Sigmoid colon (tissue), 6 donors: ENCODE measurements at regions not wholly inside any gene's neighbourhood (a gene's known extent, or its start where the extent isn't known, plus 50 kb on each side); places are given as distances from the start of the nearest gene placed in this dataset.

Experiments used
- DNase-seq: peaks from one replicate; pipeline ENCODE4 v3.0.0-alpha.2; 2019
- H3K27ac ChIP-seq, 4 donors: fragments of 200-600 bp; sonication (generic); one replicate each; pipeline ENCODE4 v1.5.1; 2016 to 2019; ENCODE audit warnings: mild to moderate bottlenecking in 1 of 4
- H3K27me3 ChIP-seq, 3 donors: fragments of 200-600 bp; sonication (generic); one replicate each; pipeline ENCODE4 v1.5.1; 2019; ENCODE audit warnings: mild to moderate bottlenecking in 1 of 3
- H3K36me3 ChIP-seq, 4 donors: fragments of 200-600 bp; sonication (generic); one replicate each; pipeline ENCODE4 v1.5.1; 2016 to 2019
- H3K4me1 ChIP-seq, 4 donors: fragments of 200-600 bp; sonication (generic); one replicate each; pipeline ENCODE4 v1.5.1; 2017 to 2019
- H3K4me3 ChIP-seq, 4 donors: fragments of 200-600 bp; sonication (generic); one replicate each; pipeline ENCODE4 v1.5.1; 2017 to 2019; ENCODE audit warnings: mild to moderate bottlenecking in 2 of 4, moderate library complexity in 1 of 4
- H3K9me3 ChIP-seq, 4 donors: fragments of 200-600 bp in 3 of 4; sonication (generic) in 3 of 4; one replicate each; pipeline versions ENCODE4 v1.5.1 to v1.6.1; 2013 to 2019
- EP300 ChIP-seq, 4 donors: sonication (generic); formaldehyde crosslinking; IDR thresholded peaks; one replicate each; pipeline ENCODE4 v1.6.1; 2017; ENCODE audit warnings: antibody characterized with exemption in 4 of 4
- POLR2A ChIP-seq, 2 donors: fragments of 450-650 bp; IDR thresholded peaks; one replicate each; pipeline ENCODE4 v1.6.1; 2016; ENCODE audit warnings: antibody characterized with exemption in 2 of 2, mild to moderate bottlenecking in 2 of 2, moderate library complexity in 2 of 2
- POLR2AphosphoS5 ChIP-seq, 4 donors: sonication (generic); formaldehyde crosslinking; IDR thresholded peaks; one replicate each; pipeline ENCODE4 v1.6.1; 2017; ENCODE audit warnings: antibody characterized with exemption in 4 of 4
- WGBS, 2 donors: extraction: QIAGEN DNeasy Blood & Tissue Kit; methylation state at CpG; one replicate each; pipeline ENCODE4 v1.1.7; 2013; 5-methylcytosine and 5-hydroxymethylcytosine counted together
- intact Hi-C: fragments of 100-400 bp; cut with DNase I; formaldehyde crosslinking; loops from one replicate; pipeline ENCODE4 v1.15.1; 2023
- small RNA-seq, 3 donors: library from RNA; depleted of rRNA; stranded (forward); fragments of <200 nt; gene quantifications; one replicate each; pipeline ENCODE3, GENCODE V24; 2016
- TF ChIP-seq, protein P1 (sequence below), 4 experiments: fragments of 450-650 bp in 3 of 4; fragments of 200-600 bp in 1 of 4; IDR thresholded peaks; one replicate each; pipeline ENCODE4 v1.5.1; 2016 to 2019; ENCODE audit warnings: antibody characterized with exemption in 4 of 4, mild to moderate bottlenecking in 3 of 4, moderate library complexity in 2 of 4
- donor health status: healthy with polysubstance abuse.
- donor health status: healthy.

DNA sequence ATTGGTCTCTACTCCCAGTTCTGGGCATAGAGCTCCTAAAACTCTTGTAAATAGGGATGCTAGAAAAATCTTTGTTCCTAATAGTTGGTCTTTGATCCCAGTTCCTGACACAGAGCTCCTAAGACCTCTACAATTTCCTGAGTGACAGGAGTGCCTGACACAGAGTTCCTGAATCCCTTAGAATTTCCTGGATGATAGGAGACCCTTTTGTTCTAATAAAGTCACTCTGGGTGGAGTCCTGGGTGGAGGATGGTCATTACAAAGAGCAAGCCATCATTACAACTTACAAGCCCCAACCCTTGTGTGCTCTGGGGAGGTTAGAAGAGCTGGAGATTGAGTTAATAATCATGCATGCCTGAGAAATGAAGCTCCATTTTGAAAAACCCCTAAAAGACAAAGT is 58.4 kb downstream of the ZZZ3 start:
- Histone ChIP-seq H3K27me3 (no peaks in the 10 kb centered on the region), H3K27ac (no peak overlapping the region), H3K4me3 (no peak overlapping the region), H3K4me1 (no peaks in the 10 kb centered on the region), H3K36me3 (peaks cover 0 to 28% (median 5%) of the 10 kb centered on the region in 4 donors), H3K9me3 (no peaks in the 10 kb centered on the region)
- no peak for TF ChIP-seq POLR2A (IDR thresholded peaks at IDR 0.05)
- no peak for TF ChIP-seq POLR2AphosphoS5 (IDR thresholded peaks at IDR 0.05)
- no peak for TF ChIP-seq EP300 (IDR thresholded peaks at IDR 0.05)
- TF ChIP-seq, protein P1, sequence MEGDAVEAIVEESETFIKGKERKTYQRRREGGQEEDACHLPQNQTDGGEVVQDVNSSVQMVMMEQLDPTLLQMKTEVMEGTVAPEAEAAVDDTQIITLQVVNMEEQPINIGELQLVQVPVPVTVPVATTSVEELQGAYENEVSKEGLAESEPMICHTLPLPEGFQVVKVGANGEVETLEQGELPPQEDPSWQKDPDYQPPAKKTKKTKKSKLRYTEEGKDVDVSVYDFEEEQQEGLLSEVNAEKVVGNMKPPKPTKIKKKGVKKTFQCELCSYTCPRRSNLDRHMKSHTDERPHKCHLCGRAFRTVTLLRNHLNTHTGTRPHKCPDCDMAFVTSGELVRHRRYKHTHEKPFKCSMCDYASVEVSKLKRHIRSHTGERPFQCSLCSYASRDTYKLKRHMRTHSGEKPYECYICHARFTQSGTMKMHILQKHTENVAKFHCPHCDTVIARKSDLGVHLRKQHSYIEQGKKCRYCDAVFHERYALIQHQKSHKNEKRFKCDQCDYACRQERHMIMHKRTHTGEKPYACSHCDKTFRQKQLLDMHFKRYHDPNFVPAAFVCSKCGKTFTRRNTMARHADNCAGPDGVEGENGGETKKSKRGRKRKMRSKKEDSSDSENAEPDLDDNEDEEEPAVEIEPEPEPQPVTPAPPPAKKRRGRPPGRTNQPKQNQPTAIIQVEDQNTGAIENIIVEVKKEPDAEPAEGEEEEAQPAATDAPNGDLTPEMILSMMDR (IDR thresholded peaks at IDR 0.05): no peak
- intact Hi-C loops: no loop called here
- no peak for DNase-seq

GRCh38 chr1:77623066-77623465 is 59.4 kb downstream of the ZZZ3 start:
- H3K4me1 ChIP-seq: no peaks in the 10 kb centered on the region
- intact Hi-C loops: no loop called here
- TF ChIP-seq EP300 (IDR thresholded peaks at IDR 0.05) (no peak), POLR2A (IDR thresholded peaks at IDR 0.05) (no peak), POLR2AphosphoS5 (IDR thresholded peaks at IDR 0.05) (no peak)
- TF ChIP-seq, protein P1 (IDR thresholded peaks at IDR 0.05): no peak
- peaks cover 0 to 28% (median 5%) of the 10 kb centered on the region in 4 donors for H3K36me3 ChIP-seq
- no peak overlapping the region for H3K4me3 ChIP-seq
- DNase-seq: no peak
- WGBS, 2 donors: 73 to 93% methylated on average over 2 of the region's 2 CpGs
- H3K27ac ChIP-seq: no peak overlapping the region
- no peaks in the 10 kb centered on the region for H3K9me3 ChIP-seq
- no peaks in the 10 kb centered on the region for H3K27me3 ChIP-seq

- intact Hi-C loops: no loop called here
- WGBS, 2 donors: 30 to 66% methylated on average over 3 of the region's 3 CpGs
These were observed 62.2 kb downstream of the ZZZ3 start for GRCh38 chr1:77620273-77620672.

GRCh38 chr1:77614037-77614436 is 68.4 kb downstream of the ZZZ3 start:
- WGBS, 2 donors: 96 to 97% methylated on average over 4 of the region's 4 CpGs
- no peak overlapping the region for H3K27ac ChIP-seq
- no peaks in the 10 kb centered on the region for H3K4me1 ChIP-seq
- DNase-seq: no peak
- no peak overlapping the region for H3K4me3 ChIP-seq
- no peaks in the 10 kb centered on the region for H3K27me3 ChIP-seq
- intact Hi-C loops: no loop called here
- peaks cover 0 to 7% (median 1%) of the 10 kb centered on the region in 4 donors for H3K9me3 ChIP-seq
- peaks cover 0 to 12% (median 0%) of the 10 kb centered on the region in 4 donors for H3K36me3 ChIP-seq
- TF ChIP-seq POLR2AphosphoS5 (IDR thresholded peaks at IDR 0.05) (no peak), POLR2A (IDR thresholded peaks at IDR 0.05) (no peak)
- TF ChIP-seq, protein P1 (IDR thresholded peaks at IDR 0.05): no peak

More at GRCh38 chr1:77620273-77620672, 62.2 kb downstream of the ZZZ3 start:
- no peaks in the 10 kb centered on the region for H3K4me1 ChIP-seq
- no peaks in the 10 kb centered on the region for H3K9me3 ChIP-seq
- H3K27ac ChIP-seq: no peak overlapping the region
- TF ChIP-seq, protein P1 (IDR thresholded peaks at IDR 0.05): no peak
- TF ChIP-seq POLR2A (IDR thresholded peaks at IDR 0.05) (no peak), POLR2AphosphoS5 (IDR thresholded peaks at IDR 0.05) (no peak), EP300 (IDR thresholded peaks at IDR 0.05) (no peak)
- H3K27me3 ChIP-seq: no peaks in the 10 kb centered on the region
- no peak overlapping the region for H3K4me3 ChIP-seq
- peaks cover 0 to 27% (median 4%) of the 10 kb centered on the region in 4 donors for H3K36me3 ChIP-seq
- no peak for DNase-seq

Small RNAs in the stretch of these regions (small RNA-seq; reads per million reads assigned to genes)
- 0 to 0.07 (median 0) reads per million in 3 donors for gene RNA5SP20
